ENCODE measurements at regions not wholly inside any gene's neighbourhood (a gene's known extent, or its start where the extent isn't known, plus 50 kb on each side); places are given as distances from the start of the nearest gene placed in this dataset.

DNA sequence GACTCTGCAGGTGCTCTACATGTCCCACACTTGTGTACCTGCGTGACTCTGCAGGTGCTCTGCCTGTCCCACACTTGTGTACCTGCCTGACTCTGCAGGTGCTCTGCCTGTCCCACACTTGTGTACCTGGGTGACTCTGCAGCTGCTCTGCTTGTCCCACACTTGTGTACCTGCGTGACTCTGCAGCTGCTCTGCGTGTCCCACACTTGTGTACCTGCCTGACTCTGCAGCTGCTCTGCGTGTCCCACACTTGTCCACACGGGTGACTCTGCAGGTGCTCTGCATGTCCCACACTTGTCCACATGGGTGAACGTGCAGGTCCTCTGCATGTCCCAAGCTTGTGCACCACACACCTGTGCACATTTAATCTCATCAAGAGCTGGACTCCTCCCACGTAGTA is 576.7 kb upstream of the SALL3 start:
- no peak overlapping the region for H3K4me3 Mint-ChIP-seq
- peaks cover 15% of the 10 kb centered on the region for H3K27me3 Mint-ChIP-seq (ENCODE audit: low read depth, poor library complexity)
- no peaks in the 10 kb centered on the region for H3K9me3 Mint-ChIP-seq
- peaks cover 15% of the 10 kb centered on the region for H3K4me1 Mint-ChIP-seq
- no peak overlapping the region for H3K27ac Mint-ChIP-seq
- DNase-seq, result no peak
- TF ChIP-seq, protein P1, sequence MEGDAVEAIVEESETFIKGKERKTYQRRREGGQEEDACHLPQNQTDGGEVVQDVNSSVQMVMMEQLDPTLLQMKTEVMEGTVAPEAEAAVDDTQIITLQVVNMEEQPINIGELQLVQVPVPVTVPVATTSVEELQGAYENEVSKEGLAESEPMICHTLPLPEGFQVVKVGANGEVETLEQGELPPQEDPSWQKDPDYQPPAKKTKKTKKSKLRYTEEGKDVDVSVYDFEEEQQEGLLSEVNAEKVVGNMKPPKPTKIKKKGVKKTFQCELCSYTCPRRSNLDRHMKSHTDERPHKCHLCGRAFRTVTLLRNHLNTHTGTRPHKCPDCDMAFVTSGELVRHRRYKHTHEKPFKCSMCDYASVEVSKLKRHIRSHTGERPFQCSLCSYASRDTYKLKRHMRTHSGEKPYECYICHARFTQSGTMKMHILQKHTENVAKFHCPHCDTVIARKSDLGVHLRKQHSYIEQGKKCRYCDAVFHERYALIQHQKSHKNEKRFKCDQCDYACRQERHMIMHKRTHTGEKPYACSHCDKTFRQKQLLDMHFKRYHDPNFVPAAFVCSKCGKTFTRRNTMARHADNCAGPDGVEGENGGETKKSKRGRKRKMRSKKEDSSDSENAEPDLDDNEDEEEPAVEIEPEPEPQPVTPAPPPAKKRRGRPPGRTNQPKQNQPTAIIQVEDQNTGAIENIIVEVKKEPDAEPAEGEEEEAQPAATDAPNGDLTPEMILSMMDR (IDR thresholded peaks at IDR 0.05), result no peak
- H3K36me3 Mint-ChIP-seq (ENCODE audit: low read depth), result no peaks in the 10 kb centered on the region

DNA sequence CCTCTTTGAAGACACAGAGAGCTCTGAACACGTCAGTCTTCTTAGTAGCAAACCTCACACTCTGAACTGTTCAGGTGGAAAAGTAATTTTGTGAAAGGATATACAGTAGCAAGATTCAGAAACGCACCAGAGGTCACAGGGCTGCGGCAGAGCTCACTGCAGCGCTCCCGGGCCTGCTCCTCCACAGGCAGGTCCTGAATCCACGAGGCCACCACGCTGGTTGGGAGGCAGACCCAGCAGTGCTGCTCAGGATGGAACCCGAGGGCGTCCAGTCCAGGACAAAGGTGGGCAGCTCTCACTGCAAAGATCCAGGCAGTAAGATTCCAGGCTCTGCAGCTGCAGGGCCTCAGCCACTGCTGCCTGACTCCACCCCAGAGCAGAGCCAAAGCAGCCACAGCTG is 576.2 kb upstream of the SALL3 start:
- DNase-seq, result no peak
- TF ChIP-seq, protein P1 (IDR thresholded peaks at IDR 0.05), result no peak
- Mint-ChIP-seq H3K4me1 (peaks cover 15% of the 10 kb centered on the region), H3K4me3 (no peak overlapping the region), H3K27ac (no peak overlapping the region), H3K9me3 (no peaks in the 10 kb centered on the region), H3K27me3 (ENCODE audit: low read depth, poor library complexity) (peaks cover 15% of the 10 kb centered on the region), H3K36me3 (ENCODE audit: low read depth) (no peaks in the 10 kb centered on the region)

DNA sequence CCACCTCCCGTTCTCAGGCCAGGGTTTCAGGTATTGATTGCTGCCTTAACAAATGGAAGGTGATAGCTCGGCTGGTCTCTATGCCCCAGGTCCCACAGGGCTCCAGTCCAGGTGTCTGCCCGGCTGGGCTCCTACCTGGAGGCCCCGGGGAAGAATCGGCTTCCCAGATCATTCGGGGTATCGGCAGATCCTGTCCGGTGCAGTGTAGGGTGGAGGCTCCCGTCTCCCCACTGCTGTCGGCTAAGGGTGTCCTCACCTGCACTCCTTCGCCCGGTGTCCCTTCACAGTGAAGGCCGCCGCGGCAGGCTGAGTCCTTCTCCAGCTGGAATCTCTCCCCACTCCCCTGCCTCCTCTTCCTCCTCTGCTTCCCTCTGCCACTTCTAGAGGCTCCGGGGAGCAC is 573.9 kb upstream of the SALL3 start:
- no peaks in the 10 kb centered on the region for H3K9me3 Mint-ChIP-seq
- no peaks in the 10 kb centered on the region for H3K36me3 Mint-ChIP-seq (ENCODE audit: low read depth)
- peaks cover 15% of the 10 kb centered on the region for H3K4me1 Mint-ChIP-seq
- DNase-seq, result no peak
- peaks cover 12% of the 10 kb centered on the region for H3K27me3 Mint-ChIP-seq (ENCODE audit: low read depth, poor library complexity)
- H3K27ac Mint-ChIP-seq, result no peak overlapping the region
- no peak overlapping the region for H3K4me3 Mint-ChIP-seq
- TF ChIP-seq, protein P1 (IDR thresholded peaks at IDR 0.05), result no peak

DNA sequence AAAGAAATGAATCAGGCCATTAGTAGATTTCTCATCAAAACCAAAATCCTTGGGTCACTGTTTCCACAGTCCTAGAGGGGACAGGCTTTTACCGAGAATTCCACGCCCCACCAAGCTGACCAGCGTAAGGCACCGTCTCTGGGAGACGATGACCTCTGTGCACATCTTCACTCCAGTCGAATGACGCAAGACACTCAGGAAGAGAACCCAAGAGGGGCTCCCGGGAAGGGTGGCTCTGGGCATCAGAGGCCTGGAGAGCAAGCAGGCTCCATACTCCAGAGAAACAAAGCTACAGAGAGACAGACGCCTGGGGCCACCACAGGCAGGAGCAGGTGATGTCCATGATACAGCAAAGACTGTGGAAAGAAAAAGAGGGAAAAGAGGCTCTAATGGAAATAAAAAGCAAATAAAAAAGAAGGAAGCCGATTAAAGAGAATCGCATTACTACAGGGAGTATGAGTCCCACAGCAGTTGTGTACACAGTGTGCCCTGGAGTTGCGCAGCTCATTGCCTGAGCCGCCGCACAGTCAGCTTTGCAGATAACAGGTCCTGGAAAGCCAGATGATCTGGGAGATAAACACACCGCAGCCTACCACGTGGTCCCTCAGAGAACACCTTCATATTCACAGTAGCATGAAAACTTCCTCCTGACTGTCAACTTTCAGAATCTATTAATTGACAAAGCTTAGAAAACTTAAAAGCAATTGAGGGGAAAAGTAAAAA is 572.7 kb upstream of the SALL3 start:
- Mint-ChIP-seq H3K27me3 (ENCODE audit: low read depth, poor library complexity) (peaks cover 10% of the 10 kb centered on the region), H3K4me1 (peaks cover 15% of the 10 kb centered on the region), H3K9me3 (no peaks in the 10 kb centered on the region), H3K4me3 (no peak overlapping the region), H3K27ac (no peak overlapping the region), H3K36me3 (ENCODE audit: low read depth) (no peaks in the 10 kb centered on the region)
- no peak for DNase-seq
- TF ChIP-seq, protein P1 (IDR thresholded peaks at IDR 0.05), result no peak

GRCh38 chr18:78407466-78407844 is 572.2 kb upstream of the SALL3 start:
- no peaks in the 10 kb centered on the region for H3K9me3 Mint-ChIP-seq
- no peak overlapping the region for H3K27ac Mint-ChIP-seq
- no peak for DNase-seq
- TF ChIP-seq, protein P1 (IDR thresholded peaks at IDR 0.05), result no peak
- peaks cover 8% of the 10 kb centered on the region for H3K27me3 Mint-ChIP-seq (ENCODE audit: low read depth, poor library complexity)
- peaks cover 15% of the 10 kb centered on the region for H3K4me1 Mint-ChIP-seq
- H3K36me3 Mint-ChIP-seq (ENCODE audit: low read depth), result no peaks in the 10 kb centered on the region
- no peak overlapping the region for H3K4me3 Mint-ChIP-seq

GRCh38 chr18:78408623-78409022 is 571.0 kb upstream of the SALL3 start:
- Mint-ChIP-seq H3K27me3 (ENCODE audit: low read depth, poor library complexity) (peaks cover 8% of the 10 kb centered on the region), H3K36me3 (ENCODE audit: low read depth) (no peaks in the 10 kb centered on the region), H3K27ac (no peak overlapping the region), H3K4me3 (no peak overlapping the region), H3K4me1 (peaks cover 15% of the 10 kb centered on the region), H3K9me3 (no peaks in the 10 kb centered on the region)
- DNase-seq, result no peak
- TF ChIP-seq, protein P1 (IDR thresholded peaks at IDR 0.05), result no peak
